ENCODE measurements at regions not wholly inside any gene's neighbourhood (a gene's known extent, or its start where the extent isn't known, plus 50 kb on each side); places are given as distances from the start of the nearest gene placed in this dataset.
A peak's percentile ranks its signal among the peaks of the same experiment; 100 is the strongest.
"Not testable (repeated sequence)": the region's sequence is repeated elsewhere in the genome, so short reads cannot be mapped to it uniquely, and the experiment has no call there.

- peak; percentile 21 for DNase-seq
Observed at GRCh38 chr12:74689071-74689655, 151.5 kb downstream of the ATXN7L3B start.

- no peak for DNase-seq
Observed at GRCh38 chr12:74689929-74690328, 152.3 kb downstream of the ATXN7L3B start.

- DNase-seq, result no peak
Observed at GRCh38 chr12:74719447-74719846, 181.8 kb downstream of the ATXN7L3B start.

- DNase-seq, result no peak
Observed at GRCh38 chr12:74722709-74723108, 185.1 kb downstream of the ATXN7L3B start.

GRCh38 chr12:74725154-74725553 is 187.5 kb downstream of the ATXN7L3B start:
- DNase-seq, result no peak

- no peak for DNase-seq
Observed at GRCh38 chr12:74728006-74728405, 190.4 kb downstream of the ATXN7L3B start.

- no peak for DNase-seq
Observed at GRCh38 chr12:74732164-74732784, 194.6 kb downstream of the ATXN7L3B start.

- DNase-seq, result no peak
Observed at GRCh38 chr12:74732826-74733225, 195.2 kb downstream of the ATXN7L3B start.

GRCh38 chr12:74741112-74741511 is 203.5 kb downstream of the ATXN7L3B start:
- no peak for DNase-seq

- DNase-seq, result no peak
Observed at GRCh38 chr12:74747305-74747704, 209.7 kb downstream of the ATXN7L3B start.

- DNase-seq, result no peak
Observed at GRCh38 chr12:74751441-74751840, 213.8 kb downstream of the ATXN7L3B start.

GRCh38 chr12:74752215-74752614 is 214.6 kb downstream of the ATXN7L3B start:
- DNase-seq, result no peak

- DNase-seq, result no peak
Observed at GRCh38 chr12:74770552-74770951, 232.9 kb downstream of the ATXN7L3B start.

- DNase-seq, result no peak
Observed at GRCh38 chr12:74775276-74775675, 237.6 kb downstream of the ATXN7L3B start.

- no peak for DNase-seq
Observed at GRCh38 chr12:74776378-74776777, 238.7 kb downstream of the ATXN7L3B start.

- no peak for DNase-seq
Observed at GRCh38 chr12:74780182-74780849, 242.7 kb downstream of the ATXN7L3B start.

GRCh38 chr12:74780850-74781241 is 243.2 kb downstream of the ATXN7L3B start:
- DNase-seq, result not testable (repeated sequence)

GRCh38 chr12:74781991-74782485 is 244.4 kb downstream of the ATXN7L3B start:
- no peak for DNase-seq

- DNase-seq, result no peak
Observed at GRCh38 chr12:74790931-74791330, 253.3 kb downstream of the ATXN7L3B start.

- DNase-seq, result no peak
Observed at GRCh38 chr12:74791365-74791764, 253.7 kb downstream of the ATXN7L3B start.

- peak; percentile 5 for DNase-seq
Observed at GRCh38 chr12:74794522-74794921, 256.9 kb downstream of the ATXN7L3B start.

GRCh38 chr12:74801625-74802024 is 264.0 kb downstream of the ATXN7L3B start:
- DNase-seq, result no peak

- DNase-seq, result no peak
Observed at GRCh38 chr12:74816398-74817175, 279.0 kb downstream of the ATXN7L3B start.

All from activated CD4-positive, alpha-beta T cell treated with anti-CD3 and anti-CD28 coated beads, Interleukin-2, Interleukin-6, amounts not matched to agents 100 ng/mL and 50 ng/mL, durations not matched to agents 16 hours and 8 hours (primary cell).